NCI-H510A (cell line): ENCODE measurements at regions not wholly inside any gene's neighbourhood (a gene's known extent, or its start where the extent isn't known, plus 50 kb on each side); places are given as distances from the start of the nearest gene placed in this dataset.
"Not testable (repeated sequence)": the region's sequence is repeated elsewhere in the genome, so short reads cannot be mapped to it uniquely, and the experiment has no call there.

Experiments
- DNase-seq: peaks from one replicate; lab custom pipeline; 2025; lab: John Stamatoyannopoulos, UW

DNA sequence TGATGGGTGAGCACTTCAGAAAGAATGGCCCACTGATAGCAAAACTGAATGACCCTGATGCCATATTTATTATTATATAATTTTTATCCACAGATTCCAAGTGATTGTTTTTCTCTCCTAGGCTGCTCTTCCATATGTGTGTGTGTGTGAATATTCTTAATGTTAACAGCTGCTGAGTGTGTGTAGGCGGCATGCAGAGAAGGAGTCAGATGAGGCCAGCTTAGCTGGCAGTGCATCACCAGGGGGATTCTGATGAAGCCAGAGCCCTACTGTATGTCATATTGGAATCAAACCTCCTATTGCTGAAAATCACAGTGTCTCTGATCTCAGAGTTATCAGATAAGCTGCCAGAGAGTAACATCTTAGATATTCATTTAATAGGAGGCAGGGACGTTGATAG lies 177.1 kb downstream of the DMAC1 start:
- DNase-seq, result no peak

DNA sequence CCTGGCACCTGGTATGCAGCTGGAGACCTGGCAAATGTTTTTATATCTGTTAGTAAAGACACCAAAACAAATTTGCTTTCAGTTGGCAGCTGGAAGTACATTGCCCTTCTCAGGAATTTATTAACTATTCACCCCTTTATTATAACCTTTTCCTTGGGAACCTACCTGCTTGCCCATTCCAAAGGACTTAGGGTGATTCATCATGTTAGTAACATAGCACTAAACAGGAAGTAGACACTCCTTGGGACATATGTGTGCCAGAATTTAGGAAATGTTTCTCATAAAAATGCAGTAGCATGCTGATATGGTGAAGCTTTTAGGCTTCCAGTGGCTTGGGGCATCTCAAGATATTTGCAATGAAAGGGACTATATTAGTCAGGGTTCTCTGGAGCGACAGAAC lies 184.2 kb downstream of the DMAC1 start:
- DNase-seq, result no peak

DNA sequence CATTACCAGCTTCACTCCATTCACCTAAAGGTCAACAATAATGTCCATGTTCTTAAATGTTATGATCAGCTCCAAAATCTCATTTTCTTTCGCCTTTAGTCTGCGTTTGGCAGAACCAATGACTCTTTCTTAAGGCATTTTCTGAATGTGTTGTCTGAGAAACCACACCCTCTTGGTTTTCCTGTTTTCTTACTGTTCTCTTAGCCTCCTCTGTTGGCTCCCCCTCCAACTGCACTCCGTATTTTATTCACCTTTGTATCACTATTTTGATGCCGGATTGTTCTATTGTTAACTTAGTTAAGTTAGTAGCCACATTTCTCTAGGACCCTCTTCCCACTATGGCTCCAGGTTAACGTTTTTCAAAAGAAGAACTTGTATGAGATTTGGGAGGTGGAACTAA lies 185.6 kb downstream of the DMAC1 start:
- no peak for DNase-seq

DNA sequence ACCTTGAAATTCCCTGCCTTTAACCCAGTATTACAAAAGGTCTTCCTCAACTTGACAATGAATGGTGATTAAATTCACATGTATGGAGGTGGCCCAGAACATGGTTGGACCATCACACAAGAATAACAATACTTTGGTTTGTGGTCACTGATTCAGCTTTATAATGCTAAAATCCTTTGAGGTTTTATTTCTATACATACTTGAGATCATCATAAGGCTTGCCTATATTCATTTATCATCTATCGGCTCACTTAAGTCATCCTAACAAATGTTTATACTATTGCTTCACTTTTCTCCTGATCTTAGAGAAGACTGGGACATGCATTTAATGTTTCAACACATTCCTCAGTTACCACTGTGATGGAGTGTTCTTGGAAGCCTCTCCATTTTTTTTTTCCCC lies 191.3 kb downstream of the DMAC1 start:
- DNase-seq, result no peak

DNA sequence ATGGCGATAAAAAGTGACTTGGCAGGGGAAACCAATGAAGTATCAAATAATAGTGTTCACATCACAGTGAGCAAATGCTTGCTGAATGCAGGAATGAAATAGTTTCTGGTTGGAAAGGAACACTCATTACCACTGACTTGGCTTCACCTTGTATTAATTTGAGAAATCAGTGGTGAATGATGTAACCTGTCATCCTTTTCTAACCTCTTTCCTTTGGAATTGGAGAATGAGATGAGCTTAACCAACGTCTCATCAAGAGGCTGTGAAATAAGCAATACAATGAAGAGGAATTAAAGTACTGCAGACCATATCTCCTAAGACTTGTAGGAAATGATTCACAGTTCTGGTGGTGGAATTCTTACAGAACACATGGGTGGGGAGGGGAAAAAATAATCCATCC lies 192.2 kb downstream of the DMAC1 start:
- no peak for DNase-seq

DNA sequence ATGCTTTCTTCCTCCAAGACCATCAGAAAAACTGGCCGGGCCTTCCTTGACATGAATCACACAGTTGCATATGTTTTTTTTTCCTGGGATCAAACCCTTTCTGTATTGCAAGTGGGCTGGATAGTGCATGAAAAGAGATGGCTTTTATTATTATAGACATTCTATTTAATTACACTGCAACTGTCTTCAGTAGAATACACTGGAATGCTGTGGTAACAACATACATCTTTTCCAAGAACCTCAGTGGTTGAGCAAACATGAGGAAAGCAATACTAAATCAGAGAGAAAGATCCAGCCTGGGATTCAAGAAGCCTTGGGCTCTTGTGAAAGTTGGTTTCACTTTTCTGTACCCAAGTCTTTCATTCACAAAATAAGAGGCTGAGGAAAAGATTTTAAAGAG lies 193.0 kb downstream of the DMAC1 start:
- no peak for DNase-seq

DNA sequence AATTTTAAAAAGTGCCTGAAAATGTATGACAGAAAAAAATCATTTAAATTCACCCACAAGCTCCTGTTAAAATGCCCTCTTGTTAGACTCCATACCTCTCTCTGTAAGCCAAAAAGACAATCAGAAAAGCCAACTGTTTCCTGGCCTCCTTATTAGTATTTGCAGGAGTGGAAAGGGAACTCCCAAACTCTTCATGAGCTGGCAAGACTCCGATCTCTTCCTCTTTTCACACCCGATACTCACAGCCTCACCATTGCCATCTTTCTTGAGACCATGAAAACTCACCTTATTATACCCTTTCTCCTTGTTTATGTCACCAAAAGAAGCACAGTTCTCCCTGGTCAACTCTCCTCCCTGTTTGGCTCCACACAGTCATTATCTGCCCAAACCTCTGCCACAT lies 197.8 kb downstream of the DMAC1 start:
- no peak for DNase-seq

DNA sequence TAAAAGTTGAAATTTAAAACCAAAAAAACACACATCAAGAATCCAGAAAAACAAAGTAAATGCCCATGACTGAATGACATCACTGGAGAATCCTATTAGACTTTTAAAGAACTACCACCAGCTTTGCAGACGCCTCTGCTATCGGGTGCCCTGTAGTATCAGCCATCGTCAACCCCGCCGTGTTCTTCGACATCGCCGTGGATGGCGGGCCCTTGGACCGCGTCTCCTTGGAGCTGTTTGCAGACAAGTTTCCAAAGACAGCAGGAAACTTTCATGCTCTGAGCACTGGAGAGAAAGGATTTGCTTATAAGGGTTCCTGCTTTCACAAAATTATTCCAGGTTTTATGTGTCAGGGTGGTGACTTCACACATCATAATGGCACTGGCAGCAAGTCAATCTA lies 201.9 kb downstream of the DMAC1 start:
- no peak for DNase-seq

DNA sequence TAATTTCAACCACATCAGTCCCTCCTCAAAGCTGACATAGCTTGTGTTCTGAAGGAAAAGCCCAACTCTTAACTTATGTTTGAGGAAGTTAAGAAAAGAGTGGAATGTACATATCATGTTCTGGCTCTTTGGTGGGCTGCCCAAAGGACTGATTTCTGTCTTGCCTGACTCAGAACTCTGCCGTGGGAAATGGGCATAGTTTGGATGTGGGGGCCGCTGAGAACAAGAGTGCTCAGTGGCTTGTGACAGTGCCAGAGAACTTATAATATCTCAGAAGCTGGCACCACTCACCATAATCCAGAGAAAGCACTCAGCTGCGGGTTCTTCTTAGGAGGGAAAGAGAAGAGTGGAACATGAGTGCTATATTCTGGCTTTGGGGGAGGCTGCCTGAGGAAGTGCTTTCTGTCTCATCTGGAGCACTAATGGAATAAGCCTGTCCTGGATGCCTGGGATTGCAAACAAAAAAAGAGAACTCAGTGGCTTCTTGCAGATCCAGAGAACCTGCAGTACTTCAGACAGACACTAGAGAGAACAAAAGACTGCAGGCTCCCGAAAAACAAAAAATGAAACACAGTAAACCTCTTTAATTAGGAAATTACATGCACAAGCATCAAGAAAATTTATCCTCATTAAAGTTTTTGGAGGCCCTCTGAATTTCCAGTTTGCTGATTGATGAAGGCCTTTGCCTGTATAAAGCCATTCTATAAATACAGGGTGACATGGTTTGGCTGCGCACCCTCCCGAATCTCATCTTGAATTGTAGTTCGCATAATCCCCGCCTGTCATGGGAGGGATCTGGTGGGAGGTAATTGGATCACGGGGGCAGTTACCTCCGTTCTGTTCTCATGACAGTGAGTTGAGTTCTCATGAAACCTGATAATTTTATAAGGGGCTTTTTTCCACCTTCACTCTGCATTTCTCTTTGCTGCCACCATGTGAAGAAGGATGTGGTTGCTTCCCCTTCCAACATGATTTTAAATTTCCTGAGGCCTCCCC lies 207.0 kb downstream of the DMAC1 start:
- DNase-seq, result no peak

DNA sequence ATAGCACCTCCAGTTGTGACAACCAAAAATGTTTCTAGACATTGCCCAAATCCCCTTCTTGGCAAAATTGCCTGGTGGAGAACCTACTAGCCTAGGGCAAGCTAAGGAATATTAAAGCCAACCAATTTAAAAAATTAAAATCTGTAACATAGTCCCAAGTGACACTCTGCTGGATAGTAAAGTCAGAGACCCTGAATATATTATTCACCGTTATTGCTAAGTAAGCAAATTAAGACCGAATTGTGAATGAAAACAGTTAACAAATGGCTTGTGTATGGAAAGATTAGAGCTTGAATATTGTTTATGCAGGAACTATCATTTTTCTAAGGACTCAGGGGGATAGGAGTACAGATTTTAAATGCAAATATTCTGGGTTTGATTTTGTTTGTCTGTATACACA lies 208.1 kb downstream of the DMAC1 start:
- no peak for DNase-seq

DNA sequence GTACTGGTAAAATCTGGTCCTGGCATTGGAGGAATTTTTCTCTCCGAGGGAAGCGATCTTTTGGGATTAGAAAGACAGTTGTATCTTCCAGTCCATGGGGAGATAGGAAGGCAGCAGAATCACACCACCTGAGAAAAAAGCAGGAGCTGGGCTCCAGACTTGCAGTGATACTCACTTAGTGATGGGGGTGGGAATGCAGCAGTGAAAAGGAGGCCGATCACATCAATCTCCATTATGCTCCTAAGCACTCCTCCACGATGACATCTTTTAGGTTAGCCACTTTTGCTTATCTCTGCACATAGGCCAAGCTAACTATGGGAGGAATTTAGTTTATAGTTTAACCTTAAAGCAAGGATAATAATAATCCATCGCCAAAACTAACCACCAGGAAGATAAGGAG lies 219.0 kb downstream of the DMAC1 start:
- DNase-seq, result no peak

DNA sequence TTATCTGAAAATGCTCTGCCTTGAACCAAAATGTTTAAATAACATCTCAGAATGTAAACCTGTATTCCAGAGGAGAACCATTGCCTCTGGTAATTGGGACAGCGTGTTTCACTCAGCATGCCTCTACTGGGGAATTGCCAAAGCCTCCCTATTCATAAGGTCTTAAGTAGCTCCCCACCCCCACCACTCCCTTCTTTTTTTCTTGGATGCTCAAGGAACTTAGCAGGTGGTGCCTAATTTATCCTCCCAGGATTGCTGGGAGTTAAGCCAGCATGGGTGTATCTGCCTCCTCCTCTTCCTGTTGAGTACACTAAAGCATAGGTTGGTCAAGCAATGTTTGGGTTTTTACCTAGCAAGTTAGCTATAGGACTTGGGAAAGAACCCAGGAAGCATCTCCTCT lies 220.2 kb downstream of the DMAC1 start:
- DNase-seq, result no peak

DNA sequence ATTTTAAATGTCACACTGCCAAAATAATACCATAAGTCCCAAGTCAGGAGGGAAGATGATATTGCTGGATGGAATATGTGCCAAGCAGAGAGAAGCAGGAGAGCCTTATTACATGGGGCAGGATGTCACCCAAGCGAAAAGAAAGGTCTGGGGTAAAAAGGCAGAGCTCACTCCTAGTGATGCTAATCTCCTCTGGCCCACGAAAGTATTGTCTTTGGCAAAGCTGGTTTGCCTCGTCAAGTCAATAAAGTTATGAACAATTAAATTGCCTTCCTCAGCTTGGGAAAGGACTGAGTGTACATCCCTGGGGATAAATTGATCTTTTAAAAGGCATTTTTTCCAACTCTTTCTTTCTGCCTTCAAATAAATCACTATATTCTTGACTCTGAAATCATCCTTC lies 220.6 kb downstream of the DMAC1 start:
- DNase-seq, result no peak

DNA sequence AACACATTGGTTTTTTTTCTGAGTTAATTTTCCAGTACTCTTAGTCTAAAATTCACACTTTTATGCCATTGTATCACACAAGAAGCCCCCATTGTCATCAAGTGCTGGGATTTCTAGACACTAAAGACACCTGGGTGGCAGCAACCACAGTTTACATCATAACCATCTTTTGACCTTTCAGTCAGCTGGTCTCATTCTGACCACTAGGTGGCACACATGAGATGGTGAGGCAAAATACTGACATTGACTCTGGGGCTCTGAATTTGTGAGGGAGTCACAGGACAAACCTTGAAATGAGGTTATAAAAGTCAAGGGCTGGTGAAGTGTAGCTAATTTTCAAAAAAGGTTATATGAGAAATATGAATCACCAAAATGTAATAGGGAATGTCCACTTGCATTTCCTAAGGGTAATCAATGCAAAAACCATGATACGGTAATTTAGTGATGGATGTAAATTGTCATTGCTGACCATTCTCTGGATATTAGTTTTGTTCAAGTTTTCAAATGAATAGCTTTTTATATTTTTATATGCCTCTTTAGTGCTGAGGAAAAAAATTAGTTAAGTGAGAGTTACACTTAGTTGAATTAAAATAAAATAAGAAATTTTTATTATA lies 229.4 kb downstream of the DMAC1 start:
- DNase-seq, result peak; percentile 17

DNA sequence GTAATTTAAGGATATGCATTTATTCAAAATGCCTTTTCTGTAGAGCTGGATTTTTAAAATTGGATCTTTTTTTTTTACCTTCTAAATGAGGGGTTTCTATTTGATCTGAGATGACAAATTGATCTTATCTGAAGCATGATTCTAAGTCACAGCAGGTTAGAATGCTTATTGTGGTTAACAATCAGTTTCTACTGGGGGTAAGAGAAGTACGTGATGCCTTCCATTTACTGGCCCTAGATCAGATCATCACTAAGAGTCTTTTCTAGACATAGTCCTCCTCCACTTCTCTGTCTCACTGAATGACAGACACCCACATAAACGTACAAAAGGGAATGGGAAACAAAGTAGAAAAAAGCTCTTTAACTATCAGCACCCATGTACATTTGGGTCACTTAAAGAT lies 231.9 kb downstream of the DMAC1 start:
- DNase-seq, result no peak

DNA sequence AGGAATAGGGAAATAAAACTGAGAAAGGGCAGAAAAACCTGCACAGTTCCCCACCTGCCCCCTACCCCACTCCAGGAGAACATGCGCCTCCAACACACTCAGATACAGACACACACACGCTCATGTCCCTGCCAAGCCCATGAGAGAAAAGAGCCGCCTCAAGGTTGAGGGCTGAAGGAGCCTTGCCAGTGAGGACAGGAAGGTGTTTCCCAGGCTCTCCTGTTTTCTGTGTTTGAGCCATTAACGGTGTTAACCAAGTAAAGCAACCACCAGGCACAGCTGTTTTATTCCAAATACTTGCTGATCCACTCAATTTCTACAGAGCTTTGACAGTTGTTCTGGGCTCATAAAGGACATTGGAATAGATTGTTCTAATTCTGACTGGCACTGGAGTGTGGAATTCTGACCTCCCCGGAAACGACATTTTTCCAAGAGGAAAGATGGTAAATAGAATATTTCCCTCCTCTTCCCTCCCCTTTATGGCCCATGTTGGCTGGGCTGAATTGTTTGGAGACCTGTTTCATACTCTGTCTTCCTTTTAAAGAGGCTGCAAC lies 238.0 kb downstream of the DMAC1 start:
- DNase-seq, result no peak

DNA sequence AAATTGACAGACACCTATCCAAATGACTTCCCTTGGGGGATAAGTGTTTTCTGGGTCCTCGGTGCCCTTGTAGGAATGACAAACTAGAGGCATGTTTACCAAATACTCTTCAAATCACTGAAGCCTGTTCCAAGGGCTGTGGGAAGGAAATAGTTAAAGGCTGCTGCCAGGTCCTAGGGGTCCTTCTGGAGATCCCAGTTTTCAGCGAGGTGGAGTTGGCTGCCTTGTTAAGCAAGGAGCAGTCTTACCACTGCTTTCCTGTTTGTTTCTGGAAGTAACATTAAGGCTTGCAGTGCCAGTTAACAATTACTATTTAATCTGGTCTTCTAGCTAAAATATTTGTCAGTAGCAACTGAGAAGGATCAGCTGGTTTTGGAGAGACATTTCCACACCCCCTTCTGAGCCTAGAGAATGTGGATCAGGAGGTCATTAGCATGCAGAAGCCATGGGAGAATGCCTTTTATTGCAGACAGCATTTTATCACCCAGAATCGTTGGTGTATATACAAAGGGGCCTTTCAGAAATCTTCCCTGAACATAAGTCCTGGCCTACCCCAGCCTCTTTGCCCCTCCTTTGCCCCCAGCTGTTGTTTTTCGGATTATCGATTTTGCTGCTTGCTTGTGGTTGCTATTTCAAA lies 238.8 kb downstream of the DMAC1 start:
- no peak for DNase-seq

DNA sequence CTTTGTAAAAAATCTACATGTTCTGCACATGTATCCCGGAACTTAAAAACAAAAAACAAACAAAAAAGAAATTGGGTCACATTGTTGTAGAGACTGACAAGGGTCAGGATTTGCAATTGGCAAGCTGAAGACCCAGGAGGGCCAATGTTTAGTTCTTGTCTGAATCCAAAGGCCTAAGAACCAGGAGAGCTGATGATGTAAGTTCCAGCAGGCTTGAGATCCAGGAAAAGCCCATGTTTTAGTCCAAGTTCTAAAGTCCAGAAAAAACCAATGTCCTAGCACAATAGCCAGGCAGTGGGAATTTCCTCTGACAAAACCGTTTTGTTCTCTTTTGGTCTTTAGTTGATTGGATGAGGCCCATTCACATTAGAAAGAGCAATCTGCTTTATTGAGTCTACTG lies 244.9 kb downstream of the DMAC1 start:
- no peak for DNase-seq

DNA sequence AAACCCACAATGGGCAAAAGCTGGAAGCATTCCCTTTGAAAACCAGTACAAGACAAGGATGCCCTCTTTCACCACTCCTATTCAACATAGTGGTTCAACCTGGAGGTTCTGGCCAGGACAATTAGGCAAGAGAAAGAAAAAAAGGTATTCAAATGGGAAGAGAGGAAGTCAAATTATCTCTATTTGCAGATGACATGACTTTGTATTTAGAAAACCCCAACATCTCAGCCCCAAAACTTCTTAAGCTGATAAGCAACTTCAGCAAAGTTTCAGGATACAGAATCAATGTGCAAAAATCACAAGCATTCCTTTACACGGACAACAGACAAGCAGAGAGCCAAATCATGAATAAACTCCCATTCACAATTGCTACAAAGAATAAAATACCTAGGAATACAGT lies 246.9 kb downstream of the DMAC1 start:
- DNase-seq, result not testable (repeated sequence)

DNA sequence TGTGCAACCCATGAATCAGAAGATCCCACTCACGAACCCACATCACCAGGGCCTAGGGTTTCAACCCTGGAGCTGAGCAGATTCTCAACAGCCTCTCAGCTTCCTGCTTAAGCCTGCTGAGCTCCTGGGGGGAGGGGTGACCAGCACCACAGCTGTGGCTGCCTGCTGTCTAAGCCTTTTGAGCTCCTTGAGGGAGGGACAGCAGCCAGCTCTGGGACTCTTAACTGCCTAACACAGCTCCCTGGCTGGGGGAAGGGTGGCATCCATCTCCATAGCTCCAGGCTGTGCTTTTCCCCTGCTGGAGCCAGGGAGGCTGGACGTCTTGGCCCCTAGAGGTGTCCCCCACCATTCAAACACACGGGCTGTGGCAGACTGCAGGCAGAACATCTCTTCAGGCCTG lies 250.3 kb downstream of the DMAC1 start:
- DNase-seq, result no peak

DNA sequence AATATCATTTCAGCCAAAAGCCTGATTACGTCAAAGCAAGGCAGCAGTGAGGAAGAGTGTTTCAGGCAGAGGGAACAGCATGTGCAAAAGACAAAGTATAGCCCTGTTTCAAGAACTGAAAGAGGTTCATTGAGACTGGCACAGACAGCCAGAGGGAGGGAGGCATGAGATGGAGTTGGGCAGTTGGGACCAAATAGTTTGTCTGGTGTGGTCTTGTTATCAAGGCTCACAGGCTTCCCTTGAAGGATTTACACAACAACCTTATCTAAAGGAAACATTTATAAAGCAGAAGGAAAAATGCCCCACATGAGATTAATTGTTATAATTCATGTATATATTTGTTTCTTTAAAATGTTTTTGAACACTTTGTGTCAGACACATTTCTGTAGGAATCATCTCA lies 253.3 kb downstream of the DMAC1 start:
- no peak for DNase-seq

DNA sequence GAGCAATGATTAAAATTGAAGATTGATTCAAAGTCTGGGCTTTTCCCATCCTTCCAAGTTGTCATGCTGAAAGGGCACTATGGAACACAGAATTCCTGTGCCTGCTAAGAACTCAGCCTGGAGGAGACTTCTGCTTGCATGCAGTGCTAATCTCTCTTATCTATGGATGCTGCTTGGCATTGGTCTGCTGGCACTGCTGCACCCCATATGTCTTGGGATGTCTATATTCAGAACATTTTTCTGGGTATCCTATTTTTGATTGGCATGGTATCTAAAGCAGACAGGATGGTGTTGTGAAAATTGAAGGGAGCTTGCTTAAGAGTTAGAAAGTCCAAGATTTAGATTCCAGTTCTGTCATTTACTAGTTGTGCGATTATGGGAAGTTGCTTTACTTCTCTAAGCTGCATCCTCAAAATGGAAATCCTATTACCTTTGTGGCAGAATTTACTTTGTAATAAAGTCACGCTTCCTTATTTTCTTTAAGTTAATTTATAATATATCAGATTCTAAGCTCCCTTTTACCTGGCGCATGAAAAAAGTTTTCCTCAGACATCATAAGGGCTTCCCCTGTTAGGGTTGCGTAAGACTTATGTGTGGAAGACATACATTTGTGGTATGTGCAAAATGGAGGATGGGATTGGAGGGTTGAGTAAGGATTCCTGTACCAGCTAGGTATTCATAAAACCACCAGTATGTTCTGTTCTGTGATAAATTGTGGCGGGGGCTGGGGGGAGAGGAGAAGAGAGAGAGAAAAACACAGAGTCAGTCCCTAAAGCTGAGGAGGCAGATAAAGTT lies 254.0 kb downstream of the DMAC1 start:
- DNase-seq, result no peak
